Uterus (tissue), 3 donors: ENCODE measurements at regions not wholly inside any gene's neighbourhood (a gene's known extent, or its start where the extent isn't known, plus 50 kb on each side); places are given as distances from the start of the nearest gene placed in this dataset.
"Not testable (repeated sequence)": the region's sequence is repeated elsewhere in the genome, so short reads cannot be mapped to it uniquely, and the experiment has no call there.

Source experiments
- DNase-seq, 2 donors: peaks; one replicate each; pipeline ENCODE4 v3.0.0-alpha.2; 2019 to 2020
- H3K27ac ChIP-seq, 2 donors: fragments of 200-600 bp; sonication (generic); 1 replicate in 1 of 2; 2 replicates in 1 of 2; pipeline ENCODE4 v1.5.1; 2016 to 2018
- H3K27me3 ChIP-seq, 2 donors: fragments of 200-600 bp; sonication (generic); one replicate each; pipeline ENCODE4 v1.5.1; 2018 to 2019; ENCODE audit warnings: control low read depth in 1 of 2
- H3K36me3 ChIP-seq, 2 donors: fragments of 200-600 bp; sonication (generic); one replicate each; pipeline ENCODE4 v1.5.1; 2019; ENCODE audit warnings: control low read depth in 1 of 2
- H3K4me1 ChIP-seq, 2 donors: fragments of 200-600 bp; sonication (generic); one replicate each; pipeline ENCODE4 v1.5.1; 2018 to 2019; ENCODE audit warnings: control low read depth in 1 of 2
- H3K4me3 ChIP-seq, 2 donors: fragments of 200-600 bp; sonication (generic); 1 replicate in 1 of 2; 2 replicates in 1 of 2; pipeline ENCODE4 v1.5.1; 2018 to 2019; ENCODE audit warnings: mild to moderate bottlenecking in 1 of 2
- H3K9me3 ChIP-seq, 2 donors: fragments of 200-600 bp; sonication (generic); one replicate each; pipeline ENCODE4 v1.5.1; 2019; ENCODE audit warnings: control low read depth in 1 of 2
- CTCF ChIP-seq, 4 experiments: fragments of 200-600 bp in 2 of 4; fragments of 450-650 bp in 2 of 4; sonication (generic) in 2 of 4; IDR thresholded peaks; one replicate each; pipeline ENCODE4 v1.5.1; 2016 to 2019; ENCODE audit warnings: antibody characterized with exemption in 4 of 4, mild to moderate bottlenecking in 2 of 4, moderate library complexity in 1 of 4
- POLR2A ChIP-seq, 2 donors: fragments of 450-650 bp; IDR thresholded peaks; one replicate each; pipeline ENCODE4 v1.6.1; 2016; ENCODE audit warnings: antibody characterized with exemption in 2 of 2, mild to moderate bottlenecking in 1 of 2, moderate library complexity in 1 of 2
- intact Hi-C: fragments of 100-400 bp; cut with DNase I; formaldehyde crosslinking; loops from one replicate; pipeline ENCODE4 v1.15.1; 2023; ENCODE audit warnings: low total_unique reads
- donor health status: DM: yes; HTN: yes; CAD: no.

GRCh38 chr6:141370438-141370837, 762.3 kb upstream of the GJE1 start:
- H3K36me3 ChIP-seq, result no peaks in the 10 kb centered on the region
- DNase-seq, result no peak
- intact Hi-C loops, result no loop called here

GRCh38 chr6:141366796-141367195, 765.9 kb upstream of the GJE1 start:
- H3K9me3 ChIP-seq, H3K27ac ChIP-seq, H3K27me3 ChIP-seq, H3K4me3 ChIP-seq, H3K36me3 ChIP-seq, DNase-seq, H3K4me1 ChIP-seq, intact Hi-C loops: not testable (repeated sequence)

More at GRCh38 chr6:141370438-141370837, 762.3 kb upstream of the GJE1 start:
- no peaks in the 10 kb centered on the region for H3K27me3 ChIP-seq
- no peak overlapping the region for H3K4me3 ChIP-seq
- H3K27ac ChIP-seq, result no peak overlapping the region
- no peaks in the 10 kb centered on the region for H3K4me1 ChIP-seq
- no peaks in the 10 kb centered on the region for H3K9me3 ChIP-seq
- TF ChIP-seq POLR2A (IDR thresholded peaks at IDR 0.05) (no peak), CTCF (IDR thresholded peaks at IDR 0.05) (no peak)

- H3K27me3 ChIP-seq, result no peaks in the 10 kb centered on the region
- H3K4me3 ChIP-seq, result no peak overlapping the region
- intact Hi-C loops, result no loop called here
- DNase-seq, result no peak
- TF ChIP-seq CTCF (IDR thresholded peaks at IDR 0.05) (no peak), POLR2A (IDR thresholded peaks at IDR 0.05) (no peak)
- H3K27ac ChIP-seq, result no peak overlapping the region
- H3K36me3 ChIP-seq, result no peaks in the 10 kb centered on the region
- no peaks in the 10 kb centered on the region for H3K4me1 ChIP-seq
- no peaks in the 10 kb centered on the region for H3K9me3 ChIP-seq
Measured at GRCh38 chr6:141364694-141365093, 768.0 kb upstream of the GJE1 start.

- H3K9me3 ChIP-seq, result no peaks in the 10 kb centered on the region
- intact Hi-C loops, result no loop called here
- no peak for TF ChIP-seq CTCF (IDR thresholded peaks at IDR 0.05)
- no peak for TF ChIP-seq POLR2A (IDR thresholded peaks at IDR 0.05)
- DNase-seq, result no peak
- no peak overlapping the region for H3K4me3 ChIP-seq
- H3K27me3 ChIP-seq, result no peaks in the 10 kb centered on the region
- no peak overlapping the region for H3K27ac ChIP-seq
- no peaks in the 10 kb centered on the region for H3K36me3 ChIP-seq
- no peaks in the 10 kb centered on the region for H3K4me1 ChIP-seq
Measured at GRCh38 chr6:141364232-141364631, 768.5 kb upstream of the GJE1 start.

GRCh38 chr6:141361559-141361958, 771.2 kb upstream of the GJE1 start:
- no peak overlapping the region for H3K27ac ChIP-seq
- no peak for TF ChIP-seq POLR2A (IDR thresholded peaks at IDR 0.05)
- no peak for TF ChIP-seq CTCF (IDR thresholded peaks at IDR 0.05)
- no peaks in the 10 kb centered on the region for H3K4me1 ChIP-seq
- H3K4me3 ChIP-seq, result no peak overlapping the region
- H3K9me3 ChIP-seq, result no peaks in the 10 kb centered on the region
- intact Hi-C loops, result no loop called here
- H3K36me3 ChIP-seq, result no peaks in the 10 kb centered on the region
- DNase-seq, result no peak
- H3K27me3 ChIP-seq, result no peaks in the 10 kb centered on the region

- intact Hi-C loops, result no loop called here
- no peaks in the 10 kb centered on the region for H3K9me3 ChIP-seq
- H3K4me1 ChIP-seq, result no peaks in the 10 kb centered on the region
- no peak for TF ChIP-seq CTCF (IDR thresholded peaks at IDR 0.05)
- TF ChIP-seq POLR2A (IDR thresholded peaks at IDR 0.05), result no peak
- peak in 1 of 2 donors; percentile 15 for DNase-seq
- H3K4me3 ChIP-seq, result no peak overlapping the region
- H3K36me3 ChIP-seq, result no peaks in the 10 kb centered on the region
- H3K27ac ChIP-seq, result no peak overlapping the region
- H3K27me3 ChIP-seq, result no peaks in the 10 kb centered on the region
Measured at GRCh38 chr6:141359953-141360352, 772.8 kb upstream of the GJE1 start.
